ENCODE measurements at regions not wholly inside any gene's neighbourhood (a gene's known extent, or its start where the extent isn't known, plus 50 kb on each side); places are given as distances from the start of the nearest gene placed in this dataset.
"Not testable (repeated sequence)": the region's sequence is repeated elsewhere in the genome, so short reads cannot be mapped to it uniquely, and the experiment has no call there.

DNA sequence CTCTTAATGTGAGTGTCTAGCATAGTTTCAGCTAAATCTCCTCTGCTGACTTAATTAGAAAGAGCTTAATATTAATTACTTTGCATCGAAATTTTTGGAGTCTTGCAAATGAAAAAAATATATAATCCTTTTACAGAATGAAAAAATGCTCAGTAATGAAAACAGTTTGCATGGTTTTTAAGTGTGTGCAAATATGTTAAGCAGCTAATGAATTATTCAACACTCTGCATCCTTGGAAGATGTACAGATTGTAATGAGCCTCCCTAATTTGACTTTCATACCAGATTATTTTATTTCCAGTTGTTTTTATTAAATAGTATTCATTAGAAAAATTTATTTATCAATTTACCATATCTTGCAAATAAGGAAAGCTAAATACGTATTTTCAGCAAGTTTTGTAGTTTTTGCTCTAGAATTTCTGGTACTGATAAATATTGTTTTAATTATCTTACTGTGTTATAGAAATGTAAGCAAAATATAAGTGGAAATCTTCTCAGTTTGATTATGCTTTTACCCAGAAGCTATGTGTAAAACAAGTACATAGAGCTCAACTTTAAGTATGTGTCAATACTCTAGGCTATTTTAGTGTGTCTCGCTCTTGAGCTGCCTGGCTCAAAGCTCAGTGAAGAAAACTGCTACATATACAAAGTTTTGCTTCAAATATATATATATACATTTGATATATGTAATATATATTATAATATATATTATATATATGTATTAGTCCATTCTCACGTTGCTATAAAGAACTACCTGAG is 714.9 kb upstream of the LUZP2 start:
- no peak for DNase-seq

DNA sequence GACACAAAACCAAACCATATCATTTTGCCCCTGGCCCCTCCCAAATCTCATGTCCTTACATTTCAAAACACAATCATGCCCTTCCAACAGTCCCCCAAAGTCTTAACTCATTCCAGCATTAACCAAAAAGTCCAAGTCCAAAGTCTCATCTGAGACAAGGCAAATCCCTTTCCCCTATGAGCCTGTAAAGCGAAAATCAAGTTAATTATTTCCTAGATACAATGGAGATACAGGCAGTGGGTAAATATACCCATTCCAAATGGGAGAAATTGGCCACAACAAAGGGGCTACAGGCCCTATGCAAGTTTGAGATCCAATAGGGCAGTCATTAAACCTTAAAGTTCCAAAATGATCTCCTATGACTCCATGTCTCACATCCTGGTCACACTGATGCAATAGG is 709.9 kb upstream of the LUZP2 start:
- DNase-seq: not testable (repeated sequence)

DNA sequence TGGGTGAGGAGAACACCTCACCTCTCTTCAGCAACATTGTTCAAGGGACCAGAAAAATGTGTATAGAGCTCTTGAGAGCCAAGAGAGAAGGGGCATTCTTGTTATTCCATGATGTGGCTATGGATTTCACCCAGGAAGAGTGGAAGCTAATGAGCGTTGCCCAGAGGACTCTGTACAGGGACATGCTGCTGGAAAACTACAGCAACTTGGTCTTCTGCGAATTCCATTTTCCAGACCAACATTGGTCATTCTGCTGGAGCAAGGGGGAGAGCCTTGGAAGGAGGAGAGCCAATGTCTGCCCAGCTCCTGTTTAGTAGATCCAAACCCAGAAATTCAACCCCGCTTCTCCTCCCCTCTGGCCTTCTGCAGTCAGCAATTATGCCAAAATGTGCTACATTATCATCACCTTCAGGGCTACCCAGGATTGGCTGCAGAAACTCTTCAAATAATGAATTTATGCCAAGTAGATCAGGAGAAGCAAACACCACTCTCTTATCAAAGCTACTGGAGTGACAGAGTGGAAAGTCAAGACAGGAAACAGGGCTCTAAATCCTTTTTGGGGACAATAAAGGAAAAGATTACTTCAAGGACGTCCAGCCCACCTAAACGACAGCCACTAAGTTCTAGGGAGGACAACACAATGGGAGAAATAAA is 707.5 kb upstream of the LUZP2 start:
- no peak for DNase-seq

DNA sequence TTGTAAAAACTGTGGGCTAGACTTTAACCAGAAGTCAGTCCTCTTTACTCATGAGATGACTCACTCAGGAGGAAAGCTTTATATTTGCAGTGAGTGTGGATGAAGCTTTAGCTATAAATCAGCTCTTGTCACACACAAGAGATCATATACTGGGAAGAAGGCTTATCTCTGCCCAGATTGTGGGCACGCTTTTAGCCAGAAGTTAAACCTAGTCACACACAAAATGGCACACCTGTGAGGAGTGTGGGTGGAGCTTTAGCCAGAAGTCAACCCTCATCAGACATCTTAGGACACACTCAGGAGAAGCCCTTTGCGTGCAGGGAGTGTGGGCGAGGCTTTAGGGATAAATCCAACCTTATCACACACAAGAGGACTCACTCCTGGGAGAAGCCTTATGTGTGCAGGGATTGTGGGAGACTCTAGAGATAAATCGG is 706.9 kb upstream of the LUZP2 start:
- no peak for DNase-seq

DNA sequence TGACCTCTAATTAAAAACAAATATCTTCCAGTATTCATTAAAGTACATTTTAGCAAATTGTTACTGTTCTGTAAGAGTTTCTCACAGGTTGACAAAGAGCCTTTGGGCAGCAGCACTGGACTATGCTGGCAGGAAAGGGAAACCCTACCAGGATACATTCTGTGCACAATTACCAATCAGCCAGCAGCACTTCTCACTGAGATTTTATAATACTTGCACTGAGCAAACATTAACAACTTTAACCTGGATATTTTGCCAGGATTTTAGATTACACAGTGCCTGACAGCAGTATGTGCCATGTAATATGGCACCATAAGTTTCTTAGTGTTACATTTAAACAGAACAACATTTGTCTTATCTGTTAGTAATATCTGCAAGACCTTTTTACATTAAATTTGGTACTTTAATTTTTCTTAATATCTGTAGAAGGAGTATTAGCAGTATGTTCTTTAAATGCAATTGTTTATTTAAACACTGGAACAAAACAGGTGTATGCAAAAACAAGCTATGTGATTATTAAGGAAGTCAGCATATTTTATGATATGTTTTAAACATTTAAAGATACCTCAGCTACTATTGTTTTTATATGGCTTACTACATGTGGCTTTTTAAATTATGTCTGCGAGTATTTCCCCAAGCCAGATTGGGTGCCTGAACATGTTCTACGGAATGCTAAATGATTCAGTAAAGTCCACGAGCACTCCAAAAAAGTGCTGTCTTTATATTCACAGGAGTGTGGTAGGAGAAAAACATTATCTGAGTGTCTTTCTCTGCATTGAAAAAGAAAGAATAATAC is 699.0 kb upstream of the LUZP2 start:
- DNase-seq: peak; percentile 10

DNA sequence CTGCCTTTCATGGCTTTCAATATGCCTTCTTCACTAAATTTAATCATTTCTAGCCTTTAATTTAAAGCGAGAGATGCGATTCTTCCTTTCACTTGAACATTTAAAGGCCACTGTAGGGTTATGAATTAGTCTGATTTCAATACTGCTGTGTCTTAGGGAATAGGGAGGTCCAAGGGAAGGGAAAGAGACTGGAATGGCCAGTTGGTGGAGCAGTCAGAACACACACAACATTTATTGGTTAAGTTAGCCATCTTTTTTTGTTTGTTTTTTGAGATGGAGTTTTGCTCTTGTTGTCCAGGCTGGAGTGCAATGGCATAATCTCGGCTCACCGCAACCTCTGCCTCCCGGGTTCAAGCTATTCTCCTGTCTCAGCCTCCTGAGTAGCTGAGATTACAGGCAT is 662.5 kb upstream of the LUZP2 start:
- DNase-seq: not testable (repeated sequence)

DNA sequence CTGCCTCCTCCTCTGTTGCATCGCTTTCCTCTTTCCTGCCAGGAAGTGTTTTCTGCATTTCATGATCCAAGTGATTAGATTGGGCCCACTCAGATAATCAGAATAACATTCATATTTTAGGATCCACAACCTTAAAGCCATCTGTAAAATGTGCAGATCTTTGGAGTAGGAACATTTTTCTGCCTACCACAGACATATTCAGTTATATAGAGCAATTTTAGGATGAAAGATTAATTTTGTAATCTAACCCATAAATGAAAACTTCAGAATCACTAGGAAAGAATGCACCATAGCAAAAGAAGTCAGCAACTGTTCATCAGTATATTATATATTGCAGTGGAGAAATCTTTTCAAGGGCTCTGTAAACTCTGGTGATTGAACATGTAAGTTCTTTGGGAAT is 659.9 kb upstream of the LUZP2 start:
- DNase-seq: no peak

DNA sequence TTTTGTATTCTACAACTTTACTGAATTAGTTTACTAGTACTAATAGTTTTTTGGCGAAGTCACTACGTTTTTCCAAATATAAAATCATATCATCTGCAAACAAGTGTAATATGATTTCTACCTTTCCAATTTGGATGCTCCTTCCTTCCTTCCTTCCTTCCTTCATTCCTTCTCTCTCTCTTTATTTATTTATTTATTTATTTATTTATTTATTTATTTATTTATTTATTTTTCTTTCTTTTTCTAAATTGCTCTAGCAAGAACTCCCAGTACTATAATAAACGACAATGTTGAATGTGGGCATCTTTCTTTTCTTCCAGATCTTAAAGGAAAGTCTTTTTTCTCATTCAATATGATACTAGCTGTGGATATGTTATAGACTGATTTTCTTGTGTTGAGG is 656.0 kb upstream of the LUZP2 start:
- DNase-seq: no peak

DNA sequence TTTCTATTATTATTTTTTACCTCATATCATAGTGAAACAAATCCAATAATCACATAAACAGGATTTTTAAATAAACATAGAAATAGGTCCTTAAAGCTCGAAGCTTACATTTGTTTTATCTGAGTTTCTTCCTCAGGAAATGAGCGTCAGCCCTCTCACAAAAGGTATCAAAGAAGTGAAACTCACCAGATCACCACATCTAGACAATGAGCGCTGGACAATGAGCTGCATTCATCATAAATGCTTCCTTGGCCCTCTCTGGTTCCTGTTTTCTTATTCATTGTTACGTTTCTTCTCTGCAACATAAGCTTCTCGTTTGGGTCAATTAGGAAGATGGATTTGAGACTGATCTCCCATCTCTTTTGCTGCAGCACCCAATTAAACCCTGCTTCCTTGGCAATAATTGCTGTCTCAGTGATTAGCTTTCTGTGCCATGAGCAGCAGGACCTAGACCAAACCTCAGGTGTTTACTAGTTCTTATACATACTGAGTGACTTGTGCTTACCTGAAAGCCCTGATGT is 649.9 kb upstream of the LUZP2 start:
- DNase-seq: no peak

DNA sequence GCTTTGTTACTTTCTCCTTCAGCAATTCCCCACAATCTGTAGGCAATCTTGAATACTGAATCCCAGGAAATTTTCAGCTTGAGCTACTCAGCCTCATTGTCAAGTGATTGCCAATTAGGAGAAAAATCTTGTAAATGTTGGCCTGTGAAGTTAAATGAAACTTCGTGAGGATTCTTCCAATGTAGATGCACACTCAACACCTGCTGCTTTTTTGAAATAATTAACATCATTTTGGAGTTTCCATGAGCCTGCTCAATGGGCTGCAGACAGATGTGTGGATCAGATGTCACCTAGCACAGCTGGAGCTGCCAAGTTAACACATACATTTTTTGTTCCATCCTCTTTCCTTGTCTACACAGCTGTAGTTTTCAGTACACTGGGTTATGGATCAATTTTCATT is 645.6 kb upstream of the LUZP2 start:
- DNase-seq: peak; percentile 30

DNA sequence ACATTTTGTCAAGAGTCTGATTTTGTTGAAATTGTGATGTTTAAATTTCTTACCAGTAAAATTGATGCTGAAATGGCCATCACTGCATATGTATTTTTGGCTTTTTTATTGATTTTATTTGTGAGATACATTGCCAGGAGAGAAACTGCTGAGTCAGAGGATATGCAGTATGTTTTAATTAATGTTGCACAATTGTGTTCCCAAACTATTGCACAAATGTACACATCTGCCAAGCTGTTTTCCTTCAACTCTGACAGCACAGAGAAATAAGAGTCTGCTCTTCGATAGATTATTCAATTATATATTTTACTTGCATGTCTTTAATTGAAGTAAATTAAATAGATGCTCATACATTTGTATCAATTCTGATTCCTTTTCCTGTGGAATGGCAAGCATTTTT is 640.2 kb upstream of the LUZP2 start:
- no peak for DNase-seq

DNA sequence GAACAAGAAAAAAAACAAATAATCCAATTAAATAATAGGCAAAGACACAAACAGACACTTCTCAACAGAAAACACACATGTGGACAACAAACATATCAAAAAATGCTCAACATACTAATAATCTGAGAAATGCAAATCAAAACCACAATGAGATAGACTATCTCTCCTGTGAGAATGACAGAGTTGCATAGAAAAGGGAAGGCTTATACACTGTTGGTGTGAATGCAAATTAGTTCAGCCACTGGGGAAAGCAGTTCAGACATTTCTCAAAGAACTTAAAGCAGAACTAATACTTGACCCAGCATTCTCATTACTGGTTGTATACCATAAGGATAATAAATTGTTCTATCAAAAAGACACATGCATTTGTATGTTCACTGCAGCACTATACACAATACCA is 637.8 kb upstream of the LUZP2 start:
- no peak for DNase-seq

DNA sequence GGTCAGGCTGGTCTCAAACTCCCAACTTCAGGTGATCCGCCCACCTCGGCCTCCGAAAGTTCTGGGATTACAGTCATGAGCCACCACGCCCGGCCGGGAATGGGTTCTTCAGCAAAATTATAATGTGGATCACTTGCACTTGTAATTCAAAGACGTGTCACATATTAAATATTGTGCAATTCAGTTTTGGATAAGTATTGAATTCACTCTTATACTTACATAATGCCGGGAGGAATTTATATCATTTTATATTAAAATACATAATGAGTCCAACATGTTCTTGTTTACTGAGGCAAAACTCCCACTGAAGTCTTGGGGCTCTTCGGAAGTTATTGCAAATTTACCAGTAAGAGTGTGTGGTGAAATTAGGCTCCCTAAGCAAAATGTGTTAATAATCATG is 635.2 kb upstream of the LUZP2 start:
- no peak for DNase-seq

DNA sequence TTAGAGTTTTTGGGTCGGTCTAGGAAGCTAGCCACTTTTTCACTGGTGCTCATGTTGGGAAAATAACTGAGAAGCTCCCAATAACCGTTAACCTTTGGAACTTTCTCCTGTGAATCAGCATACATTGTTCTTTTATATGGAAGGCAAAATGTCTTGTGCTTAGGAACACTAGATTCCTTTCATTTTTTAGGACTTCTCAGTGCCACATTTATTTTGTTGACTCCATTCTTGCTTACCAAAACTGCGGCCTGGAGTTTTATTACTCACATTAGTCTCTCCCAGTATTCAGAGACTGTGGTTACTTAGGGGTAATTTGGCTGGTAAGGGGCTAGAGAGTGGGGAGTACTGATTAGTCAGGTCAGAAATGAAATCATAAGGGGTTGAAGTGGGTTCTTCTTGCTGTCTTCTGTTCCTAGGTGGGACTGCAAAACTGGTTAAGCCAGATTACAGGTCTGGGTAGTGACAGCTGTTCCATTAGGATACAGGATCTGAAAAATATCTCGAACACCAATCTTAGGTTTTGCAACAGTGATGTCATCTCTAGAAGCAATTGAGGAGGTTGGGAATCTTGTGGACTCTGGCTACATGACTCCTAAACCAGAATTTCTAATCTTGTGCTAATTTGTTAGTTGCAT is 631.4 kb upstream of the LUZP2 start:
- DNase-seq: no peak

DNA sequence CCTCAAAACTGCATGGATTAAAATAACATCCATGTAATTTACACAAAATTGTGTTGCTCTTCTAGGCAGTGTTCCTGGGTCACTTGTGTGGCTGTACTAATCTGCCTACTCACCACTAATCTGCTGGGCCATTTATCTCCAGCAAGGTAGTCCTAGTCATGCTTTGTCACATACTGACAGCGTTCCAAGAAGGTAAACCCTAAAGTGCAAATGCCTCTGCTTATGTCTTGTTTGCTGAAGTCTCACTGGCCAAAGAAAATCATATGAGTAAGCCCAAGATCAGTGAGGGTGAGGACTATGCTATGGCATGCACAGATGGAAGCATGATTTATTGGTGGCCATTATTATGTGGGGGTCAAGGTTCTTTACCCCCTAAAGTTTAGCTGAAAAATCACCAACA is 630.2 kb upstream of the LUZP2 start:
- no peak for DNase-seq

DNA sequence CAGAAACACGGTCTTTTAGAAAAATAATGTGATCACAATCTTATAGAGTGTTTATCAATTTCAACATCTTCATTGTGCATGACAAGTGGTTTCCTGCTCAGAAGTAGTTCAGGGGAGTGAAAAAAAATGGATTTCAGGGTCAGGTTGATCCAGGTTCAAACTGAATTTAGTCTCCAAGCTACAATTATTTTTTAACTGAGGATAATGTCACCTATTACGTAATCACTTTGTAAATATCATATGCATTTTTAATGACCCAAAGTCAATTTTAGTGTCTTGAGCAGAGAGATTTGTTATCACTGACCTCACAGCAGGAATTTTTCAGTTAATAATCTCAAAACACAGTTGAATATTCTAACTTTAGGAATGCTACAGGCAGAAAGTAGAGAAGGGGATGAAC is 627.2 kb upstream of the LUZP2 start:
- no peak for DNase-seq

DNA sequence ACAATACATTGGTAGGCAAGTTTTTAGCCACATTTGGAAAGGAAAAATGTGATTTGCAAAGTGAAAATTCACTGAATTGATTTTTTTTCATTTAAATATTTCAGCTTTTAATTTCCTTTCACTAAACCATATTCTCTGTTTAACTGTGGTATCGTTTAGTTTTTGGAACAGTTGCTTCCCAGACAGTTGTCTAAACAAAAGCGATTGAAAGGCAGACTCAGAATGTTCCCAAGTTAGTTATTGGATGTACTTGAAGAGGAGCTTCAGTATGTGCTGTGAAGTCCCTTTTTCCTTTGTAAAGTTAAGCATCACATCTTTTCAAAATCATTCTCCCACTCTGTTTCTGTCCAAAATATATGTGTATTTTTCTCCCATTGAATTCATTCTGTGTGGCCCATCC is 623.4 kb upstream of the LUZP2 start:
- no peak for DNase-seq

DNA sequence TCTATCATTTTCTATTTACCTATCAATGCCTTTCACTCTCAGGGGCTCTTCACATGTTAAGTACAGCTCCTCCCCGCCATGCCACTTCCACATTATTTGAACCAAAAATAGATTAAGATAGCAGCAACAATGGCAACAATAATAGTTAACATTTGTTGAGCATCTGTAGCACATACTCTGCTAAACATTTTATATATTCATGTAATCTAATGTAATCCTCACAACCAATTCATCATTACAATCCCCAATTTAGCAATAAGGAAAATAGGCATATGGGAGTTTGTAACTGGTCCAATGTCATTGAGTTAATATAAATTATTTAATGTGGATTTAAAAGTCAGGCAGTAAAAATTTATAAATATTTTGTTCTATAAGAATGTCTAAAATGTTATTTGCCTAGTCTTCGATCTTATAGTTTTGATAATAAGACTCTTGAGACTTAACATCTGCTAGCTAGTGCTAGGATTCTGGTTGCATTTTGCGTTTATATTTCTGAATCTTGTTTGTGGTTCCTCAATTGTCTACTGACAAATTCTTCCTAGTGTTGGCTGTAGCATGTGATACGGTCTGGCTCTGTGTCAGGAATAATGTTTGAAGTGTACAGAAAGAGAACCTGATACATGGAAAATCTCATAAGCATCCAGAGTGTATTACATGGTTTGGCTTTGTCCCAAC is 621.5 kb upstream of the LUZP2 start:
- no peak for DNase-seq

DNA sequence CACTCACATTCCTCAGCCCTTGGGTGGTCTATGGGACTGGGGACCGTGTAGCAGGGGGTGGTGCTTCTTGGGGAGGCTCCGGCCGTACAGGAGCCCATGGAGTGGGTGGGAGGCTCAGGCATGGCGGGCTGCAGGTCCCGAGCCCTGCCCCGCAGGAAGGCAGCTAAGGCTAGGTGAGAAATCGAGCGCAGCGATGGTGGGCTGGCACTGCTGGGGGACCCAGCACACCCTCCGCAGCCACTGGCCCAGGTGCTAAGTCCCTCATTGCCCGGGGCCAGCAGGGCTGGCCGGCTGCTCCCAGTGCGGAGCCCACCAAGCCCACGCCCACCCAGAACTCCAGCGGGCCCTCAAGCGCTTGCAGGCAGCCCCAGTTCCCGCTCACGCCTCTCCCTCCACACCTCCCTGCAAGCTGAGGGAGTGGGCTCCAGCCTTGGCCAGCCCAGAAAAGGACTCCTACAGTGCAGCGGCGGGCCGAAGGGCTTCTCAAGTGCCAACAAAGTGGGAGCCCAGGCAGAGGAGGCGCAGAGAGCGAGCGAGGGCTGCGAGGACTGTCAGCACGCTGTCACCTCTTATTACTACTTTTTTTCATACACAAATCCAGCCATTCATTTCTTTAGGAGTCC is 613.3 kb upstream of the LUZP2 start:
- DNase-seq: not testable (repeated sequence)

DNA sequence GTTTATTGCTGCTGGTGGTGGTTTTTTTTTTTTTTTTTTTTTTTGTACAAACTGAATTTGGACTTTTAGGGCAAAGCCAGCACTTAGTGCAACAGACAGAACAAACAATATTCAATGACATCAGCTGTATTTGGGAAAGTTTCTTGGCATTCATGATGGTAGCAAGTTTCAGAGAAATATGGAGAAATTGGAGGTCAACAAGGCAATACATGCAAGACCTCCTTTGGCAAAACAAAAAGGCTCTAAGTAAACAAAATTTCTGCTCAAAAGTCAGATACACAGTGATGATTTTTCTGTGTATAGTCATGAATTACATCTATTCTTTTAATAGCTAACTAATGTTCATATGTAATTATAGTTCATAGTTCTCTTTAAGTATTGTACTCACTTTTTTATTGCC is 612.5 kb upstream of the LUZP2 start:
- no peak for DNase-seq

DNA sequence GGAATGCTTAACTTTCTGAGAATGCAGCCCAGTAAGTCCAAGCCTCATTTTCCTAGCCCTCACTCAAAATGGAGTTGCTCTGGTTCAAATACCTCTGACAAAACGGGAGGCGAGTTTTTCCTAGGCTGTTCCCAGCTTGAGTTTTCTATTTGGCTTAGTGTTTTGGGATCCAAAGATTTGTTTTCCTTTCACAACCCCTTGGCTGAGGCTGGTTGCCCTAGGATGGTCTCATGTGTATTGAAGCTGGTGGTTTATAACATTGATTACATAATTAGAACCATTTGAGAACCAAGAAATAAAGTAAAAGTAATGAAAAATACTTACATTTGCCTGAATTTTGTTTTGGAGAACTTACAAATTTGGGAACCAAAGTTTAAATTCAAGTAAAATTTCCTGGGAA is 611.1 kb upstream of the LUZP2 start:
- DNase-seq: no peak

DNA sequence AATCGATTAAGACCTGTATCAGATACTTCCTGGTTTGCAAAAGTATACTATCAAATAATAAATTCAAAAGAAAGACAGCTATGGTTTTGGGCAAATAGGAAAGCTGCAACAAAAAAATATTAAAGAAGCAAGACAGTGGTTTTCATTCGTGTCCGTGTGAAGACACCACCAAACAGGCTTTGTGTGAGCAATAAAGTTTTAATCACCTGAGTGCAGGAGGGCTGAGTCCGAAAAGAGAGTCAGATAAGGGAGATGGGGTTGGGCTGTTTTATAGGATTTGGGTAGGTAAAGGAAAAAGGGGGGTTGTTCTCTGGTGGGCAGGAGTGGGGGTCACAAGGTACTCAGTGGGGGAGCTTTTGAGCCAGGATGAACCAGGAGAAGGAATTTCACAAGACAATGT is 609.7 kb upstream of the LUZP2 start:
- not testable (repeated sequence) for DNase-seq

Data from COR-L47 (cell line).